H1 (cell line): ENCODE measurements at regions not wholly inside any gene's neighbourhood (a gene's known extent, or its start where the extent isn't known, plus 50 kb on each side); places are given as distances from the start of the nearest gene placed in this dataset.

Experiments used
- CTCF ChIA-PET: fragments of 300-600 bp; sonication (Branson Sonifier 250); formaldehyde crosslinking; loops from one replicate; lab custom pipeline; 2021; ENCODE audit not compliant: partially characterized antibody; lab: Charles Lee
- POLR2A ChIA-PET: fragments of 300-600 bp; sonication (Branson Sonifier 250); formaldehyde crosslinking; loops from one replicate; lab custom pipeline; 2021; ENCODE audit warnings: inconsistent platforms; ENCODE audit not compliant: partially characterized antibody; lab: Charles Lee
- DNase-seq, 2 experiments: peaks; one replicate each; pipeline versions ENCODE4 v3.0.0 to v3.0.0-alpha.2; 2010 to 2022; ENCODE audit warnings: low spot score in 2 of 2, low read depth in 1 of 2, mixed read lengths in 1 of 2
- FAIRE-seq: peaks from 2 replicates; lab custom pipeline; 2011; peaks lifted over from hg19 to GRCh38; lab: Jason Lieb, UNC
- H2AFZ ChIP-seq: 2 replicates; pipeline ENCODE4 v1.8.1; 2012; ENCODE audit warnings: low read length, inconsistent platforms
- H2AK5ac ChIP-seq: 2 replicates; pipeline ENCODE4 v1.6.1; 2013; ENCODE audit warnings: low read depth, low read length
- H2BK120ac ChIP-seq: replicated peaks from 2 replicates; pipeline ENCODE3; 2013; ENCODE audit warnings: low read depth, low read length, inconsistent platforms
- H2BK12ac ChIP-seq: 2 replicates; pipeline ENCODE4 v1.6.1; 2013; ENCODE audit warnings: low read depth, low read length
- H2BK15ac ChIP-seq: 2 replicates; pipeline ENCODE4 v1.6.1; 2013; ENCODE audit warnings: low read length
- H2BK20ac ChIP-seq: 2 replicates; pipeline ENCODE4 v1.6.1; 2013; ENCODE audit warnings: low read length
- H2BK5ac ChIP-seq: 2 replicates; pipeline ENCODE4 v1.6.1; 2013; ENCODE audit warnings: low read depth, low read length
- H3K14ac ChIP-seq: 2 replicates; pipeline ENCODE4 v1.6.1; 2013; ENCODE audit warnings: inconsistent platforms; ENCODE audit not compliant: insufficient read length
- H3K18ac ChIP-seq: 2 replicates; pipeline ENCODE4 v1.6.1; 2013; ENCODE audit warnings: low read length; ENCODE audit errors: extremely low read depth
- H3K23ac ChIP-seq: 2 replicates; pipeline ENCODE4 v1.6.1; 2013; ENCODE audit warnings: inconsistent platforms; ENCODE audit not compliant: insufficient read length
- H3K23me2 ChIP-seq: 2 replicates; pipeline ENCODE4 v1.6.1; 2013; ENCODE audit warnings: low read depth, low read length
- H3K27ac ChIP-seq: 2 replicates; pipeline ENCODE4 v1.6.1; 2011; ENCODE audit warnings: low read depth, low read length, inconsistent platforms
- H3K27me3 ChIP-seq, 4 experiments: replicated peaks in 1 of 4; 1 replicate in 1 of 4; 2 replicates in 3 of 4; pipeline versions ENCODE4 v1.6.1 to v1.8.1; 2011 to 2013; ENCODE audit warnings: low read length in 3 of 4, mild to moderate bottlenecking in 3 of 4, inconsistent platforms in 2 of 4, mixed read lengths in 2 of 4, moderate library complexity in 1 of 4; ENCODE audit not compliant: control insufficient read depth in 3 of 4, insufficient read depth in 3 of 4; ENCODE audit errors: extremely low read depth in 1 of 4
- H3K36me3 ChIP-seq, 4 experiments: 2 replicates each; pipeline versions ENCODE4 v1.6.1 to v1.8.1; 2011 to 2013; ENCODE audit warnings: mild to moderate bottlenecking in 4 of 4, low read length in 3 of 4, moderate library complexity in 2 of 4, control low read depth in 1 of 4, inconsistent platforms in 1 of 4; ENCODE audit not compliant: insufficient read depth in 4 of 4, control insufficient read depth in 2 of 4
- H3K4ac ChIP-seq: replicated peaks from 2 replicates; pipeline ENCODE3; 2013; ENCODE audit warnings: low read length, low read depth, mixed read lengths, inconsistent platforms; ENCODE audit not compliant: insufficient read length
- H3K4me1 ChIP-seq, 4 experiments: replicated peaks in 1 of 4; 1 replicate in 1 of 4; 2 replicates in 3 of 4; pipeline versions ENCODE4 v1.6.1 to v1.8.1; 2011 to 2013; ENCODE audit warnings: low read length in 3 of 4, inconsistent platforms in 2 of 4, mixed read lengths in 1 of 4; ENCODE audit not compliant: insufficient read depth in 4 of 4, control insufficient read depth in 3 of 4
- H3K4me2 ChIP-seq, 2 experiments: 2 replicates each; pipeline versions ENCODE4 v1.6.1 to v1.8.1; 2011 to 2013; ENCODE audit warnings: low read depth in 2 of 2, low read length in 2 of 2, control low read depth in 1 of 2, inconsistent platforms in 1 of 2, mild to moderate bottlenecking in 1 of 2; ENCODE audit not compliant: insufficient read depth in 1 of 2
- H3K4me3 ChIP-seq, 4 experiments: fragments of 200-600, 300-600 bp in 1 of 4; sonication (generic), shearing (Covaris generic), sonication (Bioruptor Twin) in 1 of 4; 2 replicates each; pipeline versions ENCODE4 v1.5.1 to v1.8.1; 2011 to 2016; ENCODE audit warnings: low read length in 4 of 4, low read depth in 3 of 4, control low read depth in 2 of 4, inconsistent platforms in 2 of 4, mild to moderate bottlenecking in 2 of 4, mixed read lengths in 1 of 4, moderate library complexity in 1 of 4; ENCODE audit not compliant: insufficient read depth in 2 of 4; ENCODE audit errors: extremely low read depth in 1 of 4
- H3K56ac ChIP-seq: replicated peaks from 2 replicates; pipeline ENCODE3; 2013; ENCODE audit warnings: low read depth, mild to moderate bottlenecking, mixed read lengths, low read length, inconsistent platforms; ENCODE audit not compliant: insufficient read length
- H3K79me1 ChIP-seq: 2 replicates; pipeline ENCODE4 v1.6.1; 2013; ENCODE audit warnings: low read depth, low read length, control low read depth
- H3K79me2 ChIP-seq, 2 experiments: 2 replicates each; pipeline versions ENCODE4 v1.6.1 to v1.8.1; 2012 to 2013; ENCODE audit warnings: low read length in 2 of 2, mild to moderate bottlenecking in 2 of 2, inconsistent platforms in 1 of 2; ENCODE audit not compliant: insufficient read depth in 2 of 2, control insufficient read depth in 1 of 2
- H3K9ac ChIP-seq, 4 experiments: replicated peaks in 1 of 4; 1 replicate in 1 of 4; 2 replicates in 3 of 4; pipeline versions ENCODE4 v1.6.1 to v1.8.1; 2011 to 2013; ENCODE audit warnings: low read depth in 3 of 4, low read length in 3 of 4, control low read depth in 2 of 4, mild to moderate bottlenecking in 2 of 4, moderate library complexity in 2 of 4, inconsistent platforms in 1 of 4; ENCODE audit errors: extremely low read depth in 1 of 4
- H3K9me3 ChIP-seq, 2 experiments: 2 replicates each; pipeline versions ENCODE4 v1.6.1 to v1.8.1; 2012 to 2013; ENCODE audit warnings: mild to moderate bottlenecking in 2 of 2, moderate library complexity in 2 of 2, control low read depth in 1 of 2, inconsistent platforms in 1 of 2, low read depth in 1 of 2, low read length in 1 of 2, mixed read lengths in 1 of 2; ENCODE audit not compliant: insufficient read depth in 2 of 2
- H4K20me1 ChIP-seq, 2 experiments: replicated peaks in 1 of 2; 2 replicates each; pipeline versions ENCODE3 to v1.8.1; 2011 to 2013; ENCODE audit warnings: inconsistent platforms in 2 of 2, low read length in 2 of 2, mild to moderate bottlenecking in 1 of 2; ENCODE audit not compliant: insufficient read depth in 2 of 2, control insufficient read depth in 1 of 2
- H4K5ac ChIP-seq: 2 replicates; pipeline ENCODE4 v1.6.1; 2013; ENCODE audit warnings: low read length, low read depth, mixed read lengths, inconsistent platforms; ENCODE audit not compliant: insufficient read length
- H4K8ac ChIP-seq: 2 replicates; pipeline ENCODE4 v1.8.0; 2013; ENCODE audit warnings: mild to moderate bottlenecking, moderate library complexity, low read length, inconsistent platforms; ENCODE audit not compliant: insufficient read depth; ENCODE audit errors: extremely low read depth
- H4K91ac ChIP-seq: replicated peaks from 2 replicates; pipeline ENCODE3; 2013; ENCODE audit warnings: low read length, mixed read lengths, inconsistent platforms; ENCODE audit not compliant: insufficient read length
- ASH2L ChIP-seq: fragments of 200-600, 300-600 bp; sonication (generic); IDR thresholded peaks from one replicate; pipeline ENCODE4 v1.7.1; 2017; ENCODE audit warnings: low read length
- BCL11A ChIP-seq, 2 experiments: IDR thresholded peaks; one replicate each; pipeline ENCODE4 v1.6.1; 2011; ENCODE audit warnings: low read depth in 2 of 2, low read length in 2 of 2, mild to moderate bottlenecking in 2 of 2
- CEBPB ChIP-seq: IDR thresholded peaks from 2 replicates; pipeline ENCODE4 v1.6.1; 2012; ENCODE audit warnings: low read depth, low read length
- CHD1 ChIP-seq: IDR thresholded peaks from 2 replicates; pipeline ENCODE4 v1.6.1; 2012; ENCODE audit warnings: low read depth, low read length, improper control_type of control experiment
- E2F6 ChIP-seq: IDR thresholded peaks from 2 replicates; pipeline ENCODE4 v1.6.1; 2012; ENCODE audit warnings: inconsistent platforms
- FOSL1 ChIP-seq: IDR thresholded peaks from 2 replicates; pipeline ENCODE4 v1.6.1; 2011; ENCODE audit warnings: mild to moderate bottlenecking, low read depth, low read length, moderate library complexity; ENCODE audit not compliant: insufficient read depth
- JUN ChIP-seq: IDR thresholded peaks from 2 replicates; pipeline ENCODE4 v1.6.1; 2011; ENCODE audit warnings: low read depth, mild to moderate bottlenecking, improper control_type of control experiment, low read length
- KDM4A ChIP-seq: IDR thresholded peaks from one replicate; pipeline ENCODE4 v1.7.1; 2012; ENCODE audit warnings: low read depth, mild to moderate bottlenecking, moderate library complexity, low read length, inconsistent platforms; ENCODE audit not compliant: severe bottlenecking
- POU5F1 ChIP-seq: IDR thresholded peaks from 2 replicates; pipeline ENCODE4 v1.6.1; 2011; ENCODE audit warnings: low read depth, mild to moderate bottlenecking, low read length, moderate library complexity
- RAD21 ChIP-seq, 2 experiments: IDR thresholded peaks in 1 of 2; conservative IDR thresholded peaks in 1 of 2; 2 replicates each; pipeline ENCODE4 v1.6.1; 2011; ENCODE audit warnings: low read depth in 2 of 2, low read length in 2 of 2, improper control_type of control experiment in 1 of 2, inconsistent platforms in 1 of 2, mild to moderate bottlenecking in 1 of 2, moderate library complexity in 1 of 2
- RFX5 ChIP-seq: IDR thresholded peaks from 2 replicates; pipeline ENCODE4 v1.6.1; 2011; ENCODE audit warnings: low read depth, low read length, improper control_type of control experiment, borderline replicate concordance
- SAP30 ChIP-seq: fragments of 300-600 bp; sonication (generic); IDR thresholded peaks from 2 replicates; pipeline ENCODE4 v1.7.1; 2012; ENCODE audit warnings: low read length, moderate library complexity, mild to moderate bottlenecking, inconsistent platforms; ENCODE audit not compliant: insufficient read depth, insufficient replicate concordance
- SUZ12 ChIP-seq: fragments of 200-600 bp; sonication (generic); IDR thresholded peaks from 2 replicates; pipeline ENCODE4 v1.6.1; 2012; ENCODE audit warnings: mild to moderate bottlenecking, inconsistent platforms, low read length, moderate library complexity, mixed read lengths
- TAF7 ChIP-seq: optimal IDR thresholded peaks from 2 replicates; pipeline ENCODE3; 2011; ENCODE audit warnings: low read depth, mild to moderate bottlenecking, inconsistent platforms, low read length, moderate library complexity, borderline replicate concordance
- TCF12 ChIP-seq: IDR thresholded peaks from 2 replicates; pipeline ENCODE4 v1.6.1; 2011; ENCODE audit warnings: low read depth, mild to moderate bottlenecking, low read length
- WGBS, 2 experiments: shearing (Covaris generic) in 1 of 2; methylation state at CpG; one replicate each; pipeline versions ENCODE4 v1.1.6 to v1.1.7; 2013 to 2015; ENCODE audit warnings: low lambda C conversion rate in 2 of 2, mixed read lengths in 2 of 2, inconsistent platforms in 1 of 2, low coverage in 1 of 2, missing lambda C conversion rate in 1 of 2; ENCODE audit not compliant: insufficient replicate concordance in 2 of 2, insufficient coverage in 1 of 2, insufficient read length in 1 of 2; ENCODE audit errors: extremely low coverage in 1 of 2, missing lambda C conversion rate in 1 of 2; 5-methylcytosine and 5-hydroxymethylcytosine counted together

GRCh38 chr4:119728185-119728584 lies 99.6 kb upstream of the PDE5A start:
- no peaks in the 10 kb centered on the region for H3K9me3 ChIP-seq
- H3K4me2 ChIP-seq, result no peak overlapping the region
- H2BK120ac ChIP-seq, result no peak overlapping the region
- H3K23me2 ChIP-seq, result no peaks in the 10 kb centered on the region
- no peaks in the 10 kb centered on the region for H3K79me2 ChIP-seq
- ChIA-PET POLR2A (no interaction called here), CTCF (no interaction called here)
- no peak overlapping the region for H2BK15ac ChIP-seq
- H2BK12ac ChIP-seq, result no peak overlapping the region
- no peaks in the 10 kb centered on the region; a peak in 1 of 8 replicates for H3K36me3 ChIP-seq
- no peaks in the 10 kb centered on the region for H3K79me1 ChIP-seq
- H3K27ac ChIP-seq, result no peak overlapping the region
- no peak overlapping the region for H2BK20ac ChIP-seq
- H3K4me1 ChIP-seq, result peaks cover 0 to 4% (median under 1%) of the 10 kb centered on the region in 4 experiments; a peak in 4 of 7 replicates
- H4K5ac ChIP-seq, result no peak overlapping the region
- no peak overlapping the region for H2AK5ac ChIP-seq
- H4K20me1 ChIP-seq, result no peaks in the 10 kb centered on the region
- no peak overlapping the region for H3K56ac ChIP-seq
- H4K91ac ChIP-seq, result no peak overlapping the region
- FAIRE-seq (no peak), DNase-seq (no peak)
- H2BK5ac ChIP-seq, result no peak overlapping the region
- no peak overlapping the region for H3K14ac ChIP-seq
- H3K23ac ChIP-seq, result no peak overlapping the region
- H3K27me3 ChIP-seq, result no peaks in the 10 kb centered on the region
- no peak overlapping the region for H3K4ac ChIP-seq
- no peak overlapping the region for H2AFZ ChIP-seq
- WGBS, 2 experiments, result 93% methylated on average over 1 of the region's 1 CpG; no CpG with 5 or more reads in 1 of the 2 experiments
- H3K18ac ChIP-seq, result no peak overlapping the region
- no peak overlapping the region for H3K4me3 ChIP-seq
- H4K8ac ChIP-seq, result no peak overlapping the region
- H3K9ac ChIP-seq, result no peak overlapping the region
- TF ChIP-seq KDM4A (no peak), TAF7 (no peak), RFX5 (no peak), FOSL1 (no peak), SAP30 (no peak), E2F6 (no peak), CEBPB (no peak), TCF12 (no peak), BCL11A (IDR thresholded peaks at IDR 0.05; ENCODE audit: low read depth in 2 of 2, low read length in 2 of 2) (no peak), CHD1 (no peak), ASH2L (no peak), JUN (no peak), POU5F1 (no peak), SUZ12 (no peak), RAD21 (IDR thresholded peaks at IDR 0.05 in 1 of 2, conservative IDR thresholded peaks at IDR 0.05 in 1 of 2; ENCODE audit: low read depth in 2 of 2, low read length in 2 of 2) (no peak)
